OCI-LY3 (cell line): ENCODE measurements at regions not wholly inside any gene's neighbourhood (a gene's known extent, or its start where the extent isn't known, plus 50 kb on each side); places are given as distances from the start of the nearest gene placed in this dataset.

Source experiments
- EZH2phosphoT487 ChIP-seq: fragments of 200-600 bp; shearing (Covaris generic); IDR thresholded peaks from 2 replicates; pipeline ENCODE4 v1.6.1; 2018; ENCODE audit warnings: antibody characterized with exemption, mixed run types, low read depth
- TF ChIP-seq, protein P1 (sequence below): fragments of 200-600, 300-600 bp; sonication (generic); IDR thresholded peaks from 2 replicates; pipeline ENCODE4 v1.5.1; 2014; ENCODE audit warnings: antibody characterized with exemption, low read length, low read depth

DNA sequence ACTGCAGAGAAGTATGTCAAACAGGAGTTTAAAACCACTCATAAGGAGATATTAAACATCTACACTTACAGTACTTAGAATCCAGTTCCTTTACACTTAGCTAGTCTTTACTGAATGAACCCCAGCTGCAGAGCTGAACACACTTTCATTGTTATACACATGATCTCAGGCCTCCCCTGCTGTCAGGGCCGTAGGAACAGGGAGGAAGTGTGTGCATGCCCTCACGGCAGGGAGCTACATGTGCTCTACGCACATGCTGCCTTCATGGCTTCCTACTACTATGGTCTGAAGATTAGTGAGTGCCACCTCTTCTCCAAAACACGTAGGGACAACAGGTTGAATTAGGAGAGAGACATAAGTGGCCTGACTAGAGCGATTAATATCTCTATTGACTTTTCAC, 191.5 kb downstream of the SIPA1L2 start:
- TF ChIP-seq, protein P1, sequence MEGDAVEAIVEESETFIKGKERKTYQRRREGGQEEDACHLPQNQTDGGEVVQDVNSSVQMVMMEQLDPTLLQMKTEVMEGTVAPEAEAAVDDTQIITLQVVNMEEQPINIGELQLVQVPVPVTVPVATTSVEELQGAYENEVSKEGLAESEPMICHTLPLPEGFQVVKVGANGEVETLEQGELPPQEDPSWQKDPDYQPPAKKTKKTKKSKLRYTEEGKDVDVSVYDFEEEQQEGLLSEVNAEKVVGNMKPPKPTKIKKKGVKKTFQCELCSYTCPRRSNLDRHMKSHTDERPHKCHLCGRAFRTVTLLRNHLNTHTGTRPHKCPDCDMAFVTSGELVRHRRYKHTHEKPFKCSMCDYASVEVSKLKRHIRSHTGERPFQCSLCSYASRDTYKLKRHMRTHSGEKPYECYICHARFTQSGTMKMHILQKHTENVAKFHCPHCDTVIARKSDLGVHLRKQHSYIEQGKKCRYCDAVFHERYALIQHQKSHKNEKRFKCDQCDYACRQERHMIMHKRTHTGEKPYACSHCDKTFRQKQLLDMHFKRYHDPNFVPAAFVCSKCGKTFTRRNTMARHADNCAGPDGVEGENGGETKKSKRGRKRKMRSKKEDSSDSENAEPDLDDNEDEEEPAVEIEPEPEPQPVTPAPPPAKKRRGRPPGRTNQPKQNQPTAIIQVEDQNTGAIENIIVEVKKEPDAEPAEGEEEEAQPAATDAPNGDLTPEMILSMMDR, result no peak
- no peak for TF ChIP-seq EZH2phosphoT487
